H1 (cell line): ENCODE measurements at regions not wholly inside any gene's neighbourhood (a gene's known extent, or its start where the extent isn't known, plus 50 kb on each side); places are given as distances from the start of the nearest gene placed in this dataset.

Experiments
- BACH1 ChIP-seq: IDR thresholded peaks from 2 replicates; pipeline ENCODE4 v1.6.1; 2012; ENCODE audit warnings: low read length, improper control_type of control experiment
- CHD1 ChIP-seq: IDR thresholded peaks from 2 replicates; pipeline ENCODE4 v1.6.1; 2012; ENCODE audit warnings: low read depth, low read length, improper control_type of control experiment
- CHD7 ChIP-seq: fragments of 300-600 bp; sonication (generic); IDR thresholded peaks from 2 replicates; pipeline ENCODE4 v1.7.1; 2012; ENCODE audit warnings: low read length, moderate library complexity, mild to moderate bottlenecking, inconsistent platforms; ENCODE audit not compliant: insufficient replicate concordance
- RAD21 ChIP-seq, 2 experiments: IDR thresholded peaks in 1 of 2; conservative IDR thresholded peaks in 1 of 2; 2 replicates each; pipeline ENCODE4 v1.6.1; 2011; ENCODE audit warnings: low read depth in 2 of 2, low read length in 2 of 2, improper control_type of control experiment in 1 of 2, inconsistent platforms in 1 of 2, mild to moderate bottlenecking in 1 of 2, moderate library complexity in 1 of 2
- RBBP5 ChIP-seq: IDR thresholded peaks from 2 replicates; pipeline ENCODE4 v1.7.1; 2012; ENCODE audit warnings: low read depth, mild to moderate bottlenecking, inconsistent platforms, low read length, moderate library complexity, borderline replicate concordance
- SP1 ChIP-seq: IDR thresholded peaks from 2 replicates; pipeline ENCODE4 v1.6.1; 2011; ENCODE audit warnings: low read depth, low read length
- SP4 ChIP-seq: IDR thresholded peaks from 2 replicates; pipeline ENCODE4 v1.6.1; 2012; ENCODE audit warnings: low read length, inconsistent platforms
- SRF ChIP-seq: IDR thresholded peaks from 2 replicates; pipeline ENCODE4 v1.6.1; 2011; ENCODE audit warnings: mild to moderate bottlenecking, low read depth, low read length, moderate library complexity
- TAF1 ChIP-seq: IDR thresholded peaks from 2 replicates; pipeline ENCODE4 v1.6.1; 2011; ENCODE audit warnings: mild to moderate bottlenecking, low read depth, low read length
- TAF7 ChIP-seq: optimal IDR thresholded peaks from 2 replicates; pipeline ENCODE3; 2011; ENCODE audit warnings: low read depth, mild to moderate bottlenecking, inconsistent platforms, low read length, moderate library complexity, borderline replicate concordance

- no peak for TF ChIP-seq CHD7
- TF ChIP-seq RAD21 (IDR thresholded peaks at IDR 0.05 in 1 of 2, conservative IDR thresholded peaks at IDR 0.05 in 1 of 2; ENCODE audit: low read depth in 2 of 2, low read length in 2 of 2), result no peak
- no peak for TF ChIP-seq SRF
- no peak for TF ChIP-seq CHD1
- no peak for TF ChIP-seq SP1
- TF ChIP-seq SP4, result no peak
- no peak for TF ChIP-seq TAF1
- no peak for TF ChIP-seq RBBP5
- TF ChIP-seq TAF7, result no peak
- TF ChIP-seq BACH1, result no peak
These were observed 218.9 kb downstream of the NDUFA10 start (continued) for GRCh38 chr2:239806276-239806675.
